ENCODE measurements at regions not wholly inside any gene's neighbourhood (a gene's known extent, or its start where the extent isn't known, plus 50 kb on each side); places are given as distances from the start of the nearest gene placed in this dataset.

DNA sequence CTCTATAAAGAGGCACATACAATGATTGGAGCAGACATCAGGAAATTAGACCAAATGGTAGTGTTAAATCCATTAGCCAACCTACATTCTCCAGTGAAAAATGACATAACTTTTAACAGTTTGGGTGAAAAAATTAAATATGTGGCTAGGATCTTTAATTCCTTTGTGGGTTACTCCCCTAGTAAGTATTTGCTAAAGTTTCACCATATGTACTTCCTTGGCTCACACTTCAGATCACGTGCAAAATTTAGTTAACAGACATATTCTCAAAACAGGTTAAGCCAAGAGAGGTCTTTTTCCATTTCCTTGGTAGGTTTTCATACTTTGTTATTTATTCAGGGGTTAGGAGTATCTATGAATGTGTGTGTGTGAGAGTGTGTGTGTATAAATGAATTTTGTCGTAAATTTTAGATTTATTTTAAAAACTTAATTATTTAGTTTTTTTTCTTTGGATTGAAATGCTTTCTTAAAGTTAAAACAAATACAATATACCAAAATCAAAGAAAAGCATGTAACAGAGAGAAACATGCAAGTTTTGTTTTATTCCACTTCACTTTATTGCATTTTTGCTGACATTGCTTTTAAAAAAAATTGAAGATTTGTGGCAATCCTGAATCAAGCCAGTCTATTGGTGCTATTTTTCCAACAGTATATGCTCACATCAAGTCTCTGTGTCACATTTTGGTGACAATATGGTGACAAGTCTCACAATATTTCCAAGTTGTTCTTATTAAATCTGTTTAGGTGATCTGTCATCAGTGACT is 258.7 kb downstream of the FLRT2 start:
- Histone ChIP-seq H3K79me2 (ENCODE audit: low read depth) (no peaks in the 10 kb centered on the region), H3K36me3 (no peaks in the 10 kb centered on the region), H3K9me3 (ENCODE audit: low read depth) (no peaks in the 10 kb centered on the region), H3K27ac (no peak overlapping the region), H3K27me3 (no peaks in the 10 kb centered on the region), H4K20me1 (ENCODE audit: low read depth) (no peaks in the 10 kb centered on the region), H3K4me1 (peaks cover 16% of the 10 kb centered on the region), H3K9ac (no peak overlapping the region), H2AFZ (replicated peaks) (no peak overlapping the region), H3F3A (ENCODE audit: low read depth) (no peaks in the 10 kb centered on the region), H3K4me2 (no peak overlapping the region), H3K4me3 (no peak overlapping the region)
- Mint-ChIP-seq H3K4me1 (peaks cover 11% of the 10 kb centered on the region), H3K4me3 (no peak overlapping the region), H3K9me3 (no peaks in the 10 kb centered on the region), H3K27ac (no peak overlapping the region), H3K27me3 (ENCODE audit: insufficient read depth, low read depth) (peaks cover 3% of the 10 kb centered on the region), H3K36me3 (no peaks in the 10 kb centered on the region)
- no peak for DNase-seq (ENCODE audit: low spot score)
- TF ChIP-seq EZH2phosphoT487 (IDR thresholded peaks at IDR 0.05), result no peak
- no peak for TF ChIP-seq EZH2 (IDR thresholded peaks at IDR 0.05)
- TF ChIP-seq, protein P1, sequence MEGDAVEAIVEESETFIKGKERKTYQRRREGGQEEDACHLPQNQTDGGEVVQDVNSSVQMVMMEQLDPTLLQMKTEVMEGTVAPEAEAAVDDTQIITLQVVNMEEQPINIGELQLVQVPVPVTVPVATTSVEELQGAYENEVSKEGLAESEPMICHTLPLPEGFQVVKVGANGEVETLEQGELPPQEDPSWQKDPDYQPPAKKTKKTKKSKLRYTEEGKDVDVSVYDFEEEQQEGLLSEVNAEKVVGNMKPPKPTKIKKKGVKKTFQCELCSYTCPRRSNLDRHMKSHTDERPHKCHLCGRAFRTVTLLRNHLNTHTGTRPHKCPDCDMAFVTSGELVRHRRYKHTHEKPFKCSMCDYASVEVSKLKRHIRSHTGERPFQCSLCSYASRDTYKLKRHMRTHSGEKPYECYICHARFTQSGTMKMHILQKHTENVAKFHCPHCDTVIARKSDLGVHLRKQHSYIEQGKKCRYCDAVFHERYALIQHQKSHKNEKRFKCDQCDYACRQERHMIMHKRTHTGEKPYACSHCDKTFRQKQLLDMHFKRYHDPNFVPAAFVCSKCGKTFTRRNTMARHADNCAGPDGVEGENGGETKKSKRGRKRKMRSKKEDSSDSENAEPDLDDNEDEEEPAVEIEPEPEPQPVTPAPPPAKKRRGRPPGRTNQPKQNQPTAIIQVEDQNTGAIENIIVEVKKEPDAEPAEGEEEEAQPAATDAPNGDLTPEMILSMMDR (IDR thresholded peaks at IDR 0.05), result no peak

DNA sequence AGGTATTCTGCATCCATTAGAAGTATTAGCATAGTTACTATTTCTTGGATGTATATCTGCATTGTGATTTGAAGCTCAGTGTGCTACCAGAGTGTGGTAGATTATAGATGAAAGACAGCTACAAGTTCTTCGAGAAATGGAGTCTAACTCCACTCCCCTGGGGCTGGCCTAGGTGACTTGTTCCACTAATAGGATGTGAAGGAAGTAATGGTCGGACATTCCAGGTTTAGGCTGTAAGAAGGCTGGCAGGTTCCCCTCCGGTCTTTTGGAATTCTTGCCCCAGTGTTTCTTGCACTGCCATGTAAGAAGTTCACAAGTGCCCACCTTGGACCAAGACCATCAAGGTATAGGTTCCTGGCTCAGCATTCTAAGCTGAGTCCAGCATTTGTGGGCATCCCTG is 236.4 kb downstream of the FLRT2 start:
- Histone ChIP-seq H3K4me3 (no peak overlapping the region), H3K9ac (no peak overlapping the region), H3K27ac (no peak overlapping the region), H3K79me2 (ENCODE audit: low read depth) (no peaks in the 10 kb centered on the region), H3F3A (ENCODE audit: low read depth) (peaks cover 20% of the 10 kb centered on the region), H2AFZ (replicated peaks) (no peak overlapping the region), H3K4me1 (peaks cover 40% of the 10 kb centered on the region), H4K20me1 (ENCODE audit: low read depth) (no peaks in the 10 kb centered on the region), H3K36me3 (no peaks in the 10 kb centered on the region), H3K4me2 (no peak overlapping the region), H3K9me3 (ENCODE audit: low read depth) (no peaks in the 10 kb centered on the region), H3K27me3 (no peaks in the 10 kb centered on the region)
- peaks cover 26% of the 10 kb centered on the region for H3K4me1 Mint-ChIP-seq
- no peak overlapping the region for H3K27ac Mint-ChIP-seq
- H3K9me3 Mint-ChIP-seq, result peaks cover 4% of the 10 kb centered on the region
- DNase-seq (ENCODE audit: low spot score), result no peak
- TF ChIP-seq EZH2phosphoT487 (IDR thresholded peaks at IDR 0.05) (no peak), EZH2 (IDR thresholded peaks at IDR 0.05) (no peak)
- TF ChIP-seq, protein P1 (IDR thresholded peaks at IDR 0.05), result no peak
- H3K36me3 Mint-ChIP-seq, result no peaks in the 10 kb centered on the region
- H3K4me3 Mint-ChIP-seq, result no peak overlapping the region
- peaks cover 40% of the 10 kb centered on the region for H3K27me3 Mint-ChIP-seq (ENCODE audit: insufficient read depth, low read depth)

DNA sequence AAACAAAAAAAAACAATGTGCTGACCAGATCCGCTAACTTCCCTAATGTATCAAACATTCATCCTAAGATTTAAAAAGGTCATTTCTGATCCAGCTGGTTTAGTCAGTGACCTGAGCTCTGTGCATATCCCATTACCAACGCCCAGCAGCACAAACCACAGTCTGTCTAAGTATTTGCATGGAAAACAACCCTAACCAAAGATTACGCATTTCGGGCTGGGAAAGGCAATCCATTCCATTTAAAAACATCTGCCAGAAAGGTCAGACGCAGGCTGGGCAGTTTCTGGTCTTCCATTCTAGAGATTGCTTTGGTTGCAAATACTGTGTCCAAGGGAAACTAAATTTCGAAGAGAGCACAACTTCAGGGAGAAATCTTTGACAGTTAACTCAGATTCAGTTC is 234.9 kb downstream of the FLRT2 start:
- Histone ChIP-seq H3K27ac (no peak overlapping the region), H3K4me2 (no peak overlapping the region), H2AFZ (replicated peaks) (no peak overlapping the region), H3F3A (ENCODE audit: low read depth) (peaks cover 26% of the 10 kb centered on the region), H3K36me3 (no peaks in the 10 kb centered on the region), H3K9ac (no peak overlapping the region), H3K27me3 (no peaks in the 10 kb centered on the region), H3K9me3 (ENCODE audit: low read depth) (no peaks in the 10 kb centered on the region), H4K20me1 (ENCODE audit: low read depth) (no peaks in the 10 kb centered on the region), H3K4me1 (peaks cover 51% of the 10 kb centered on the region), H3K4me3 (no peak overlapping the region), H3K79me2 (ENCODE audit: low read depth) (no peaks in the 10 kb centered on the region)
- Mint-ChIP-seq H3K27ac (no peak overlapping the region), H3K4me3 (no peak overlapping the region), H3K4me1 (peaks cover 32% of the 10 kb centered on the region), H3K27me3 (ENCODE audit: insufficient read depth, low read depth) (peaks cover 44% of the 10 kb centered on the region), H3K9me3 (peaks cover 4% of the 10 kb centered on the region), H3K36me3 (no peaks in the 10 kb centered on the region)
- TF ChIP-seq EZH2phosphoT487 (IDR thresholded peaks at IDR 0.05) (no peak), EZH2 (IDR thresholded peaks at IDR 0.05) (no peak)
- TF ChIP-seq, protein P1 (IDR thresholded peaks at IDR 0.05), result no peak
- no peak for DNase-seq (ENCODE audit: low spot score)

Measured in neural progenitor cell (in vitro differentiated cells).